Upper lobe of left lung (tissue), 6 donors: ENCODE measurements at regions not wholly inside any gene's neighbourhood (a gene's known extent, or its start where the extent isn't known, plus 50 kb on each side); places are given as distances from the start of the nearest gene placed in this dataset.
"Not testable (repeated sequence)": the region's sequence is repeated elsewhere in the genome, so short reads cannot be mapped to it uniquely, and the experiment has no call there.

ENCODE experiments used
- ATAC-seq, 2 donors: fragments of 200-7000 bp; cut with Tn5 transposase; one replicate each; pipeline ENCODE4 v1.9.1; 2022; ENCODE audit warnings: mild to moderate bottlenecking in 2 of 2, moderate library complexity in 2 of 2; ENCODE audit not compliant: low FRiP score in 2 of 2
- DNase-seq, 2 donors: peaks; one replicate each; pipeline ENCODE4 v3.0.0-alpha.2; 2019 to 2020
- H3K27ac ChIP-seq, 4 donors: fragments of 200-600 bp; sonication (generic); one replicate each; pipeline ENCODE4 v1.5.1; 2016 to 2019
- H3K27me3 ChIP-seq, 4 donors: fragments of 200-600 bp; sonication (generic); one replicate each; pipeline ENCODE4 v1.5.1; 2017 to 2019
- H3K36me3 ChIP-seq, 4 donors: fragments of 200-600 bp; sonication (generic); one replicate each; pipeline ENCODE4 v1.5.1; 2016 to 2019
- H3K4me1 ChIP-seq, 4 donors: fragments of 200-600 bp; sonication (generic); one replicate each; pipeline ENCODE4 v1.5.1; 2018 to 2019
- H3K4me3 ChIP-seq, 4 donors: fragments of 200-600 bp; sonication (generic); one replicate each; pipeline ENCODE4 v1.5.1; 2017 to 2019; ENCODE audit warnings: mild to moderate bottlenecking in 2 of 4, moderate library complexity in 1 of 4
- H3K9me3 ChIP-seq, 4 donors: fragments of 200-600 bp; sonication (generic); one replicate each; pipeline ENCODE4 v1.5.1; 2018 to 2019
- CTCF ChIP-seq, 6 experiments: fragments of 450-650 bp in 4 of 6; fragments of 200-600 bp in 2 of 6; sonication (generic) in 2 of 6; IDR thresholded peaks; one replicate each; pipeline ENCODE4 v1.5.1; 2016 to 2019; ENCODE audit warnings: antibody characterized with exemption in 6 of 6
- EP300 ChIP-seq, 4 donors: sonication (generic); formaldehyde crosslinking; IDR thresholded peaks; one replicate each; pipeline ENCODE4 v1.5.1; 2017; ENCODE audit warnings: antibody characterized with exemption in 4 of 4, control low read depth in 2 of 4
- POLR2A ChIP-seq, 4 donors: fragments of 450-650 bp; IDR thresholded peaks; one replicate each; pipeline ENCODE4 v1.5.1; 2016 to 2017; ENCODE audit warnings: antibody characterized with exemption in 4 of 4, mild to moderate bottlenecking in 2 of 4
- POLR2AphosphoS5 ChIP-seq, 2 donors: sonication (generic); formaldehyde crosslinking; IDR thresholded peaks; one replicate each; pipeline ENCODE4 v1.5.1; 2017; ENCODE audit warnings: antibody characterized with exemption in 2 of 2
- WGBS, 2 donors: methylation state at CpG; one replicate each; pipeline ENCODE4 v1.1.5; 2017 to 2018; 5-methylcytosine and 5-hydroxymethylcytosine counted together
- donor health status: DM: no; HTN: no; CAD: no; lungs with moderate emphysema.
- donor health status: DM: no; HTN: yes; CAD: no; lungs with severe emphysema.

- Histone ChIP-seq H3K4me1 (no peaks in the 10 kb centered on the region), H3K36me3 (no peaks in the 10 kb centered on the region), H3K27ac (no peak overlapping the region), H3K27me3 (no peaks in the 10 kb centered on the region), H3K9me3 (no peaks in the 10 kb centered on the region), H3K4me3 (no peak overlapping the region)
- TF ChIP-seq POLR2A (IDR thresholded peaks at IDR 0.05) = no peak
- TF ChIP-seq EP300 (IDR thresholded peaks at IDR 0.05) = no peak
- no peak for TF ChIP-seq CTCF (IDR thresholded peaks at IDR 0.05)
- TF ChIP-seq POLR2AphosphoS5 (IDR thresholded peaks at IDR 0.05) = no peak
- no peak for DNase-seq
- no peak for ATAC-seq
Observed at GRCh38 chr1:196059210-196059609, 549.0 kb downstream of the KCNT2 start.

GRCh38 chr1:196056966-196057365 is 551.3 kb downstream of the KCNT2 start:
- TF ChIP-seq POLR2A (IDR thresholded peaks at IDR 0.05) (no peak), EP300 (IDR thresholded peaks at IDR 0.05) (no peak), CTCF (IDR thresholded peaks at IDR 0.05) (no peak), POLR2AphosphoS5 (IDR thresholded peaks at IDR 0.05) (no peak)
- DNase-seq (no peak), ATAC-seq (no peak)
- 62 to 65% methylated on average over 4 of the region's 4 CpGs for WGBS, 2 donors
- H3K27ac ChIP-seq = no peak overlapping the region
- no peaks in the 10 kb centered on the region for H3K27me3 ChIP-seq
- H3K4me3 ChIP-seq = no peak overlapping the region
- H3K9me3 ChIP-seq = no peaks in the 10 kb centered on the region
- no peaks in the 10 kb centered on the region for H3K4me1 ChIP-seq
- H3K36me3 ChIP-seq = no peaks in the 10 kb centered on the region

GRCh38 chr1:196049407-196049806 is 558.8 kb downstream of the KCNT2 start:
- no peak overlapping the region for H3K27ac ChIP-seq
- ATAC-seq (no peak), DNase-seq (no peak)
- H3K27me3 ChIP-seq = no peaks in the 10 kb centered on the region
- no peak overlapping the region for H3K4me3 ChIP-seq
- H3K9me3 ChIP-seq = no peaks in the 10 kb centered on the region
- 84 to 87% methylated on average over 2 of the region's 2 CpGs for WGBS, 2 donors
- no peak for TF ChIP-seq CTCF (IDR thresholded peaks at IDR 0.05)
- no peaks in the 10 kb centered on the region for H3K4me1 ChIP-seq
- H3K36me3 ChIP-seq = no peaks in the 10 kb centered on the region

- no peaks in the 10 kb centered on the region for H3K4me1 ChIP-seq
- no peaks in the 10 kb centered on the region for H3K9me3 ChIP-seq
- no peaks in the 10 kb centered on the region for H3K27me3 ChIP-seq
- H3K36me3 ChIP-seq = no peaks in the 10 kb centered on the region
- ATAC-seq (no peak), DNase-seq (no peak)
- no peak overlapping the region for H3K27ac ChIP-seq
- TF ChIP-seq POLR2AphosphoS5 (IDR thresholded peaks at IDR 0.05) (no peak), EP300 (IDR thresholded peaks at IDR 0.05) (no peak), POLR2A (IDR thresholded peaks at IDR 0.05) (no peak), CTCF (IDR thresholded peaks at IDR 0.05) (no peak)
- WGBS, 2 donors = 78 to 82% methylated on average over 2 of the region's 2 CpGs
- H3K4me3 ChIP-seq = no peak overlapping the region
Observed at GRCh38 chr1:196043268-196043667, 565.0 kb downstream of the KCNT2 start.

GRCh38 chr1:196034080-196034706 is 574.0 kb downstream of the KCNT2 start:
- ATAC-seq (no peak), DNase-seq (no peak)
- no peak for TF ChIP-seq POLR2AphosphoS5 (IDR thresholded peaks at IDR 0.05)
- TF ChIP-seq CTCF (IDR thresholded peaks at IDR 0.05) = no peak
- TF ChIP-seq EP300 (IDR thresholded peaks at IDR 0.05) = no peak
- no peak for TF ChIP-seq POLR2A (IDR thresholded peaks at IDR 0.05)
- H3K27ac ChIP-seq = no peak overlapping the region
- H3K9me3 ChIP-seq = no peaks in the 10 kb centered on the region
- H3K27me3 ChIP-seq = no peaks in the 10 kb centered on the region
- WGBS, 2 donors = 44 to 45% methylated on average over 6 of the region's 6 CpGs
- H3K4me3 ChIP-seq = no peak overlapping the region
- H3K36me3 ChIP-seq = no peaks in the 10 kb centered on the region
- no peaks in the 10 kb centered on the region for H3K4me1 ChIP-seq

- H3K27ac ChIP-seq, H3K4me1 ChIP-seq, ATAC-seq, H3K27me3 ChIP-seq, H3K4me3 ChIP-seq, DNase-seq, H3K9me3 ChIP-seq, H3K36me3 ChIP-seq: not testable (repeated sequence)
- WGBS, 2 donors = 59 to 72% methylated on average over 2 of the region's 2 CpGs
Observed at GRCh38 chr1:196031387-196031786, 576.9 kb downstream of the KCNT2 start.
